Retinal pigment epithelial cell (primary cell): ENCODE measurements at regions not wholly inside any gene's neighbourhood (a gene's known extent, or its start where the extent isn't known, plus 50 kb on each side); places are given as distances from the start of the nearest gene placed in this dataset.

Source experiments
- DNase-seq: peaks from one replicate; pipeline ENCODE4 v3.0.0-alpha.2; 2010; ENCODE audit warnings: low read depth
- H3K4me3 ChIP-seq: 2 replicates; pipeline ENCODE4 v1.5.1; 2011; ENCODE audit warnings: mild to moderate bottlenecking, low read length, control low read depth, moderate library complexity
- TF ChIP-seq, protein P1 (sequence below): conservative IDR thresholded peaks from 2 replicates; pipeline ENCODE4 v1.5.1; 2011; ENCODE audit warnings: low read depth, low read length, control low read depth, inconsistent platforms

GRCh38 chr5:174511714-174512253, 212.6 kb upstream of the MSX2 start:
- H3K4me3 ChIP-seq, result no peak overlapping the region
- DNase-seq, result no peak
- TF ChIP-seq, protein P1, sequence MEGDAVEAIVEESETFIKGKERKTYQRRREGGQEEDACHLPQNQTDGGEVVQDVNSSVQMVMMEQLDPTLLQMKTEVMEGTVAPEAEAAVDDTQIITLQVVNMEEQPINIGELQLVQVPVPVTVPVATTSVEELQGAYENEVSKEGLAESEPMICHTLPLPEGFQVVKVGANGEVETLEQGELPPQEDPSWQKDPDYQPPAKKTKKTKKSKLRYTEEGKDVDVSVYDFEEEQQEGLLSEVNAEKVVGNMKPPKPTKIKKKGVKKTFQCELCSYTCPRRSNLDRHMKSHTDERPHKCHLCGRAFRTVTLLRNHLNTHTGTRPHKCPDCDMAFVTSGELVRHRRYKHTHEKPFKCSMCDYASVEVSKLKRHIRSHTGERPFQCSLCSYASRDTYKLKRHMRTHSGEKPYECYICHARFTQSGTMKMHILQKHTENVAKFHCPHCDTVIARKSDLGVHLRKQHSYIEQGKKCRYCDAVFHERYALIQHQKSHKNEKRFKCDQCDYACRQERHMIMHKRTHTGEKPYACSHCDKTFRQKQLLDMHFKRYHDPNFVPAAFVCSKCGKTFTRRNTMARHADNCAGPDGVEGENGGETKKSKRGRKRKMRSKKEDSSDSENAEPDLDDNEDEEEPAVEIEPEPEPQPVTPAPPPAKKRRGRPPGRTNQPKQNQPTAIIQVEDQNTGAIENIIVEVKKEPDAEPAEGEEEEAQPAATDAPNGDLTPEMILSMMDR, result no peak

GRCh38 chr5:174514325-174514724, 210.1 kb upstream of the MSX2 start:
- TF ChIP-seq, protein P1, result no peak
- DNase-seq, result no peak
- H3K4me3 ChIP-seq, result no peak overlapping the region

DNA sequence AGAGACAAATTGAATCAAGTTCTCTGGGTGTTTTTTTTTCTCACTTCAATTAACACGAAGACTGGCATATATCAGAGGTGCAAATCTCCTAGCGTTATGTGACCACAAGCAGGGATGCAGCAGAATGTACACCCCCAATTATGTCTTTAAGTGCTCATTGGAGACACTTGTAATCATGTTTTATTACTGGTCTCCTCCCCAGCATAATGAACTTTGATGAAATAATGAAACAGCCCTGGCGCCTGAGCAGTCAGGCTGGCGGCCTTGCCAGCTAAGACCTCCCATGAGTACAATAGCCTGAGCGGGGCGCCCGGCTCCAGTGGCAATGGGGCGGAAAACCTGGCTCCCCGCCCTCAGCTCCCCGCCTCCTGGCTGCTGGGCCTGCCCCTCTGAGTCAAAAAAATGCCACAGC, 209.4 kb upstream of the MSX2 start:
- DNase-seq, result no peak
- TF ChIP-seq, protein P1, result no peak
- H3K4me3 ChIP-seq, result no peak overlapping the region

- no peak for DNase-seq
- H3K4me3 ChIP-seq, result no peak overlapping the region
- TF ChIP-seq, protein P1, result no peak
These were observed 207.6 kb upstream of the MSX2 start for GRCh38 chr5:174516741-174517140.

GRCh38 chr5:174518512-174518911, 205.9 kb upstream of the MSX2 start:
- no peak overlapping the region for H3K4me3 ChIP-seq
- TF ChIP-seq, protein P1, result no peak
- DNase-seq, result no peak

DNA sequence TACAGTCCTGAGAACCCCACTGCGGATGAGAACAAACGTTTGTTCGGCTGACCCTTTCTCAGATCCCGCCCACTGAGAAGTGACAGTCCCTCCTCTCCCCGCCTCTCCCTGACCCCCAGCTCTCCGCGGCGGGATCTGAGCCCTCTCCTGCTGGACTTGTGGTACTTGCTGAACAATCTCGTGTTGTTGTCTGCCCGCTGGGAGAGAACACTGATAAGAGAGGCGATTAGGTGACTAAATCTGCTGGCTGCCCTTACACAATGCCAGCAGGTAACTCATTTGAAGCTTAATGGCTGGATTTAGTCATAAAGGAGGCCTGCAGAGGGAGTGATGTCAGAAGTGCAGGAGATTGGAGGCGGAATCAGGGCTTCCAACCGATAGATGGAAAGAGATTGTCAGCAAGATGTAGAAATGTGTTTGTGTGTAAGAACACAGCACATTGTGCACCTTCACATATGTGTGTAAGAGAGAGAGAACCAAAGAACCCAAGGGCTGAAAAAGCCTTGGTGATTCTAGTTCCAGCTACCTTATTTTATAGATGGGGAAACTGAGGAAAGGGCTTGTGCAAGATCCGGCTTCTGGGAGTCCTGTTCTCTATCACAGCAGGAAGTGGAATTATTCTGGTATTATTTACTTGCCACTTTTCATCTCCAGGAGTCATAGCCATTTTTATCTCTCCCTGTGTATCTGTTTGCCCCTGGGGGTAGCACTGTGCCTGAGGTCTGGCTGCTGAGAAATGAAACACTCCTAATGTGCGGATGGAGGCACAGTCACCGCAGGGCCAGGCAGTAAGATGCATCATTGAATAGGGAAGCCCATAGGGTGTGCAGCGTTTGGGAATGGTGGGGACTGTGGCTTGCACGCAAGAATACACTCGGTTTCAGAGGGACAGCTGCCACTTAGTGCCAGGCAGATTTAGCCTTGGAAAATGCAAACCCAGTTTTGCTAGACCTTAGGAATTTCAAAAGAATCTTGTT, 203.7 kb upstream of the MSX2 start:
- TF ChIP-seq, protein P1, result peak; percentile 11
- no peak overlapping the region for H3K4me3 ChIP-seq
- peak; percentile 78 for DNase-seq
